ENCODE measurements at regions not wholly inside any gene's neighbourhood (a gene's known extent, or its start where the extent isn't known, plus 50 kb on each side); places are given as distances from the start of the nearest gene placed in this dataset.

GRCh38 chr4:26171941-26172340 lies 148.9 kb upstream of the RBPJ start (continued):
- TF ChIP-seq CREB5 (CRISPR knock-in tag; IDR thresholded peaks at IDR 0.05; ENCODE audit: low read depth), result no peak
- TF ChIP-seq ZFP30 (CRISPR knock-in tag; IDR thresholded peaks at IDR 0.05), result no peak
- TF ChIP-seq ZNF70 (CRISPR knock-in tag; IDR thresholded peaks at IDR 0.05), result no peak
- no peak for TF ChIP-seq OSR1 (CRISPR knock-in tag; IDR thresholded peaks at IDR 0.05)
- TF ChIP-seq ESRRG (CRISPR knock-in tag; IDR thresholded peaks at IDR 0.05), result no peak
- TF ChIP-seq RARB (CRISPR knock-in tag; IDR thresholded peaks at IDR 0.05), result no peak
- TF ChIP-seq ZNF8 (CRISPR knock-in tag; IDR thresholded peaks at IDR 0.05), result no peak
- TF ChIP-seq ARNTL (CRISPR knock-in tag; IDR thresholded peaks at IDR 0.05; ENCODE audit: borderline replicate concordance, low read depth), result no peak
- no peak for TF ChIP-seq ISL1 (CRISPR knock-in tag; IDR thresholded peaks at IDR 0.05)
- TF ChIP-seq GLIS3 (CRISPR knock-in tag; IDR thresholded peaks at IDR 0.05), result no peak
- no peak for TF ChIP-seq CSRNP3 (CRISPR knock-in tag; IDR thresholded peaks at IDR 0.05)

GRCh38 chr4:26173619-26174018 lies 147.2 kb upstream of the RBPJ start:
- TF ChIP-seq TCF4 (CRISPR knock-in tag; IDR thresholded peaks at IDR 0.05; ENCODE audit: borderline replicate concordance), result no peak
- no peak for TF ChIP-seq GLIS3 (CRISPR knock-in tag; IDR thresholded peaks at IDR 0.05)
- TF ChIP-seq BACH2 (CRISPR knock-in tag; IDR thresholded peaks at IDR 0.05; ENCODE audit: borderline replicate concordance), result no peak
- no peak for TF ChIP-seq CSRNP3 (CRISPR knock-in tag; IDR thresholded peaks at IDR 0.05)
- no peak for TF ChIP-seq ZC3H10 (CRISPR knock-in tag; IDR thresholded peaks at IDR 0.05)
- TF ChIP-seq ISL1 (CRISPR knock-in tag; IDR thresholded peaks at IDR 0.05), result no peak
- no peak for TF ChIP-seq PATZ1 (CRISPR knock-in tag; IDR thresholded peaks at IDR 0.05; ENCODE audit: borderline replicate concordance)
- no peak for TF ChIP-seq PPARA (CRISPR knock-in tag; IDR thresholded peaks at IDR 0.05; ENCODE audit: borderline replicate concordance)
- TF ChIP-seq SNAI2 (CRISPR knock-in tag; IDR thresholded peaks at IDR 0.05), result no peak
- no peak for TF ChIP-seq RARB (CRISPR knock-in tag; IDR thresholded peaks at IDR 0.05)
- no peak for TF ChIP-seq OSR1 (CRISPR knock-in tag; IDR thresholded peaks at IDR 0.05)
- no peak for TF ChIP-seq ESRRG (CRISPR knock-in tag; IDR thresholded peaks at IDR 0.05)
- no peak for TF ChIP-seq POU6F1 (CRISPR knock-in tag; IDR thresholded peaks at IDR 0.05; ENCODE audit: borderline replicate concordance, low read depth)
- TF ChIP-seq TSHZ2 (CRISPR knock-in tag; IDR thresholded peaks at IDR 0.05), result no peak
- no peak for TF ChIP-seq ZFP30 (CRISPR knock-in tag; IDR thresholded peaks at IDR 0.05)
- no peak for ATAC-seq

GRCh38 chr4:26174027-26174426 lies 146.8 kb upstream of the RBPJ start:
- TF ChIP-seq TSHZ2 (CRISPR knock-in tag; IDR thresholded peaks at IDR 0.05), result no peak

More at GRCh38 chr4:26174027-26174426, 146.8 kb upstream of the RBPJ start:
- no peak for ATAC-seq
